ENCODE measurements at regions not wholly inside any gene's neighbourhood (a gene's known extent, or its start where the extent isn't known, plus 50 kb on each side); places are given as distances from the start of the nearest gene placed in this dataset.

- H3K27me3 ChIP-seq = no peaks in the 10 kb centered on the region
These were observed 524.3 kb downstream of the TCERG1L start for GRCh38 chr10:130787243-130787642.

GRCh38 chr10:130787821-130788220 lies 523.7 kb downstream of the TCERG1L start:
- TF ChIP-seq CTCF (IDR thresholded peaks at IDR 0.05) = no peak
- no peak overlapping the region for H3K27ac ChIP-seq
- no peak for DNase-seq (ENCODE audit: low spot score in 2 of 2)
- no peaks in the 10 kb centered on the region for H3K36me3 ChIP-seq
- H3K9me3 ChIP-seq = no peaks in the 10 kb centered on the region
- no peaks in the 10 kb centered on the region for H3K27me3 ChIP-seq
- H3K4me3 ChIP-seq = no peak overlapping the region
- intact Hi-C loops (cut with DNase I) = no loop called here
- H3K4me1 ChIP-seq = no peaks in the 10 kb centered on the region

More at GRCh38 chr10:130787243-130787642, 524.3 kb downstream of the TCERG1L start:
- H3K9me3 ChIP-seq = no peaks in the 10 kb centered on the region
- no peak overlapping the region for H3K27ac ChIP-seq
- no peak overlapping the region for H3K4me3 ChIP-seq
- H3K4me1 ChIP-seq = no peaks in the 10 kb centered on the region
- intact Hi-C loops (cut with DNase I) = no loop called here
- DNase-seq (ENCODE audit: low spot score in 2 of 2) = no peak
- no peaks in the 10 kb centered on the region for H3K36me3 ChIP-seq
- TF ChIP-seq CTCF (IDR thresholded peaks at IDR 0.05) = no peak

- H3K36me3 ChIP-seq = no peaks in the 10 kb centered on the region
- H3K4me3 ChIP-seq = no peak overlapping the region
- no peak overlapping the region for H3K27ac ChIP-seq
- no peak for TF ChIP-seq CTCF (IDR thresholded peaks at IDR 0.05)
- intact Hi-C loops (cut with DNase I) = no loop called here
- no peaks in the 10 kb centered on the region for H3K27me3 ChIP-seq
- H3K9me3 ChIP-seq = no peaks in the 10 kb centered on the region
- no peaks in the 10 kb centered on the region for H3K4me1 ChIP-seq
- no peak for DNase-seq (ENCODE audit: low spot score in 2 of 2)
These were observed 521.2 kb downstream of the TCERG1L start for GRCh38 chr10:130790339-130790738.

GRCh38 chr10:130792096-130792845 lies 519.2 kb downstream of the TCERG1L start:
- Histone ChIP-seq H3K27ac (no peak overlapping the region), H3K27me3 (no peaks in the 10 kb centered on the region), H3K4me3 (no peak overlapping the region), H3K36me3 (no peaks in the 10 kb centered on the region), H3K9me3 (no peaks in the 10 kb centered on the region), H3K4me1 (no peaks in the 10 kb centered on the region)
- no peak for TF ChIP-seq CTCF (IDR thresholded peaks at IDR 0.05)
- intact Hi-C loops (cut with DNase I) = no loop called here
- DNase-seq (ENCODE audit: low spot score in 2 of 2) = no peak

GRCh38 chr10:130795819-130796218 lies 515.7 kb downstream of the TCERG1L start:
- no peak for TF ChIP-seq CTCF (IDR thresholded peaks at IDR 0.05)
- intact Hi-C loops (cut with DNase I) = no loop called here
- DNase-seq (ENCODE audit: low spot score in 2 of 2) = no peak

More at GRCh38 chr10:130795819-130796218, 515.7 kb downstream of the TCERG1L start:
- Histone ChIP-seq H3K4me1 (no peaks in the 10 kb centered on the region), H3K4me3 (no peak overlapping the region), H3K9me3 (no peaks in the 10 kb centered on the region), H3K36me3 (no peaks in the 10 kb centered on the region), H3K27ac (no peak overlapping the region), H3K27me3 (no peaks in the 10 kb centered on the region)

All from ascending aorta (tissue), 2 donors.